Endothelial cell of umbilical vein (primary cell): ENCODE measurements at regions not wholly inside any gene's neighbourhood (a gene's known extent, or its start where the extent isn't known, plus 50 kb on each side); places are given as distances from the start of the nearest gene placed in this dataset.

Source experiments
- BruUV-seq: library from RNA; stranded (reverse); fragments of 400-500 nt; replicated peaks from 2 replicates; lab custom pipeline; 2021; lab: Mats Ljungman, UMichigan
- CTCF ChIA-PET: fragments of 300-600, 350-600 bp; sonication (Branson Sonifier 250); formaldehyde crosslinking; loops from one replicate; lab custom pipeline; 2021; ENCODE audit warnings: antibody characterized with exemption, inconsistent platforms; lab: Charles Lee
- POLR2A ChIA-PET: fragments of 300-600, 350-600 bp; sonication (Branson Sonifier 250); formaldehyde crosslinking; loops from one replicate; lab custom pipeline; 2021; ENCODE audit warnings: antibody characterized with exemption, inconsistent platforms; lab: Charles Lee
- DNase-seq: peaks from one replicate; pipeline ENCODE4 v3.0.0-alpha.2; 2011; ENCODE audit warnings: low read depth, low spot score
- FAIRE-seq: peaks from 2 replicates; lab custom pipeline; 2011; peaks lifted over from hg19 to GRCh38; lab: Jason Lieb, UNC
- H2AFZ ChIP-seq: 2 replicates; pipeline ENCODE4 v1.6.0; 2012; ENCODE audit warnings: low read depth, low read length, control low read depth, inconsistent platforms
- H3K27ac ChIP-seq: 2 replicates; pipeline ENCODE4 v1.5.1; 2011; ENCODE audit warnings: low read depth, mild to moderate bottlenecking, control low read depth, low read length, moderate library complexity; ENCODE audit not compliant: insufficient read depth
- H3K27me3 ChIP-seq, 2 experiments: 2 replicates each; pipeline versions ENCODE4 v1.6.0 to v1.6.1; 2011; ENCODE audit warnings: low read length in 2 of 2, mixed read lengths in 1 of 2; ENCODE audit not compliant: control insufficient read depth in 2 of 2, insufficient read depth in 2 of 2
- H3K36me3 ChIP-seq, 2 experiments: 2 replicates in 1 of 2; 3 replicates in 1 of 2; pipeline ENCODE4 v1.5.1; 2011; ENCODE audit warnings: low read length in 2 of 2, mild to moderate bottlenecking in 1 of 2, moderate library complexity in 1 of 2; ENCODE audit not compliant: control insufficient read depth in 2 of 2, insufficient read depth in 2 of 2; ENCODE audit errors: extremely low read depth in 1 of 2
- H3K4me1 ChIP-seq: 3 replicates; pipeline ENCODE4 v1.5.1; 2011; ENCODE audit warnings: mild to moderate bottlenecking, low read length; ENCODE audit not compliant: control insufficient read depth, insufficient read depth; ENCODE audit errors: extremely low read depth
- H3K4me2 ChIP-seq: 2 replicates; pipeline ENCODE4 v1.6.1; 2011; ENCODE audit warnings: low read length, control low read depth, mixed read lengths; ENCODE audit not compliant: insufficient read depth
- H3K4me3 ChIP-seq, 3 experiments: fragments of 200-600 bp in 1 of 3; sonication (generic), shearing (Covaris generic) in 1 of 3; replicated peaks in 1 of 3; 2 replicates each; pipeline ENCODE4 v1.5.1; 2011 to 2016; ENCODE audit warnings: control low read depth in 3 of 3, low read length in 3 of 3, mild to moderate bottlenecking in 2 of 3, inconsistent platforms in 1 of 3, low read depth in 1 of 3, moderate library complexity in 1 of 3; ENCODE audit not compliant: insufficient read depth in 1 of 3
- H3K79me2 ChIP-seq: 2 replicates; pipeline ENCODE4 v1.6.0; 2012; ENCODE audit warnings: low read length, inconsistent platforms; ENCODE audit not compliant: control insufficient read depth, insufficient read depth
- H3K9ac ChIP-seq: replicated peaks from 2 replicates; pipeline ENCODE3; 2011; ENCODE audit warnings: low read length, control low read depth; ENCODE audit not compliant: insufficient read depth; ENCODE audit errors: extremely low read depth
- H3K9me1 ChIP-seq: replicated peaks from 3 replicates; pipeline ENCODE4 v1.6.0; 2011; ENCODE audit warnings: mild to moderate bottlenecking, low read length; ENCODE audit not compliant: control insufficient read depth, insufficient read depth; ENCODE audit errors: extremely low read depth
- H3K9me3 ChIP-seq: replicated peaks from 2 replicates; pipeline ENCODE4 v1.5.1; 2012; ENCODE audit warnings: low read length, inconsistent platforms; ENCODE audit not compliant: control insufficient read depth, insufficient read depth
- H4K20me1 ChIP-seq: replicated peaks from 2 replicates; pipeline ENCODE3; 2011; ENCODE audit warnings: mild to moderate bottlenecking, low read length; ENCODE audit not compliant: control insufficient read depth, insufficient read depth; ENCODE audit errors: extremely low read depth
- CTCF ChIP-seq, 2 donors: IDR thresholded peaks; 1 replicate in 1 of 2; 2 replicates in 1 of 2; pipeline ENCODE4 v1.5.1; 2011; ENCODE audit warnings: low read length in 2 of 2, mild to moderate bottlenecking in 2 of 2, moderate library complexity in 2 of 2, control low read depth in 1 of 2, inconsistent platforms in 1 of 2, low read depth in 1 of 2; ENCODE audit not compliant: insufficient read depth in 1 of 2; ENCODE audit errors: extremely low read depth in 1 of 2
- EZH2 ChIP-seq: IDR thresholded peaks from 2 replicates; pipeline ENCODE4 v1.6.1; 2012; ENCODE audit warnings: borderline replicate concordance, low read depth, mild to moderate bottlenecking, moderate library complexity, low read length, inconsistent platforms; ENCODE audit not compliant: severe bottlenecking
- FOS ChIP-seq: IDR thresholded peaks from 2 replicates; pipeline ENCODE4 v1.6.1; 2011; ENCODE audit warnings: mild to moderate bottlenecking, low read length, moderate library complexity, borderline replicate concordance; ENCODE audit not compliant: insufficient read depth
- JUN ChIP-seq: IDR thresholded peaks from 2 replicates; pipeline ENCODE4 v1.6.1; 2011; ENCODE audit warnings: borderline replicate concordance, low read depth; ENCODE audit not compliant: insufficient read length, insufficient read depth
- MAX ChIP-seq: IDR thresholded peaks from 2 replicates; pipeline ENCODE4 v1.6.1; 2011; ENCODE audit not compliant: insufficient read depth, insufficient read length
- POLR2A ChIP-seq: IDR thresholded peaks from 2 replicates; pipeline ENCODE4 v1.6.1; 2012; ENCODE audit warnings: low read depth, mild to moderate bottlenecking, control low read depth, low read length
- dilution Hi-C: fragments of 300-500 bp; cut with MboI; formaldehyde crosslinking; loops from one replicate; pipeline ENCODE4 v1.15.0; 2019; ENCODE audit warnings: low sequenced_read_pairs; ENCODE audit not compliant: extremely low pct_ligation_motif_present
- intact Hi-C: fragments of 100-400 bp; cut with micrococcal nuclease; formaldehyde crosslinking; loops from one replicate; pipeline ENCODE4 v1.10.0; 2022

DNA sequence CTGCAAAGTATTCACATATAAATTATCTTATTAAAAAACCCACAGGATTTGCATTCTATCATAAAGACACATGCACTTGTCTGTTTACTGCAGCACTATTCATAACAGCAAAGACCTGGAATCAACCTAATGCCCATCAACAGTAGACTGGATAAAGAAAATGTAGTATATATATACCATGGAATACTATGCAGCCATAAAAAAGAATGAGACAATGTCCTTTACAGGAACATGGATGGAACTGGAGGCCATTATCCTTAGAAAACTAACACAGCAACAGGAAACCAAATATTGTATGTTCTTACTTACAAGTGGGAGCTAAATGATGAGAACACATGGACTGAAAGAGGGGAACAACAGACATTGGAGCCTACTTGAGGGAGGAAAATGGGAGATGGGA lies 97.0 kb downstream of the FAM217A start:
- no TSS peak for BruUV-seq
- Histone ChIP-seq H3K9me3 (no peaks in the 10 kb centered on the region), H3K4me2 (no peak overlapping the region), H3K79me2 (no peaks in the 10 kb centered on the region), H3K27me3 (no peaks in the 10 kb centered on the region), H3K27ac (no peak overlapping the region), H3K9me1 (no peaks in the 10 kb centered on the region), H3K4me1 (peaks cover 15% of the 10 kb centered on the region), H3K9ac (no peak overlapping the region), H3K4me3 (no peak overlapping the region), H4K20me1 (no peaks in the 10 kb centered on the region), H3K36me3 (no peaks in the 10 kb centered on the region), H2AFZ (no peak overlapping the region)
- intact Hi-C loops (no loop called here), dilution Hi-C loops (loop anchor here (25.0 kb wide), 1 partner anchor 695 kb away; no protein-coding TSS in a partner anchor)
- DNase-seq (no peak), FAIRE-seq (no peak)
- no peak for TF ChIP-seq EZH2
- CTCF ChIA-PET: interaction anchor here (1.6 kb wide), 1 partner anchor 702 kb away, joined by 3 read pairs; no protein-coding TSS in a partner anchor
- POLR2A ChIA-PET: no interaction called here

- H3K9ac ChIP-seq: no peak overlapping the region
- DNase-seq: no peak
Measured at GRCh38 chr6:3983778-3984177, 95.2 kb downstream of the FAM217A start.

More at GRCh38 chr6:3983778-3984177, 95.2 kb downstream of the FAM217A start:
- POLR2A ChIA-PET: no interaction called here
- Histone ChIP-seq H3K9me1 (no peaks in the 10 kb centered on the region), H3K4me3 (no peak overlapping the region), H3K9me3 (no peaks in the 10 kb centered on the region), H4K20me1 (no peaks in the 10 kb centered on the region), H3K27ac (no peak overlapping the region), H3K4me2 (no peak overlapping the region), H3K27me3 (no peaks in the 10 kb centered on the region), H3K36me3 (no peaks in the 10 kb centered on the region), H2AFZ (no peak overlapping the region), H3K4me1 (peaks cover 15% of the 10 kb centered on the region), H3K79me2 (no peaks in the 10 kb centered on the region)
- intact Hi-C loops (no loop called here), dilution Hi-C loops (loop anchor here (25.0 kb wide), 1 partner anchor 696 kb away; no protein-coding TSS in a partner anchor)
- no peak for TF ChIP-seq CTCF (IDR thresholded peaks at IDR 0.05; ENCODE audit: extremely low read depth in 1 of 2, insufficient read depth in 1 of 2, low read depth in 1 of 2, low read length in 2 of 2)
- no peak for TF ChIP-seq JUN
- no peak for TF ChIP-seq POLR2A
- no peak for TF ChIP-seq MAX
- TF ChIP-seq FOS: no peak
- no peak for FAIRE-seq
- BruUV-seq: no TSS peak
- CTCF ChIA-PET: interaction anchor here (1.8 kb wide), 1 partner anchor 134 kb away, joined by 5 read pairs; the partner anchor contains the start of gene FAM50B
